ENCODE measurements at regions not wholly inside any gene's neighbourhood (a gene's known extent, or its start where the extent isn't known, plus 50 kb on each side); places are given as distances from the start of the nearest gene placed in this dataset.

DNA sequence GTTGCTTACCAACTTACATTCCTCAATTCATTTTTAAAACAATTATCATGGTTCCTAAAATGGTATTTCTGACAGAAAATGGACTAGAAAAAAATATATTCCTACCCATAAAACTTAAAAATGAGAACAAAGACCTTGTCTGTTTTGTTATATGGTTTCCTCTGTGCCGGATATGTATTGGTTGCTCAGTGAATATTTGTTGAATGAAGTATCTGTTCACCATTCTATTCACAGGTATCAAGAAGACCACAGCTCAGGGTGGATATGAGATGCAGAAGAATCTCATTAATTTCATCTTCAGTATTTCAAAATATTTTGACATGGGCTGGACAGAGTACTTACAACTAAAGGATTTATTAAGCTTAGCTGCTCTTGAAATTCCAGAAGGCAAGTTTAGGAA, 58.1 kb downstream of the TUSC7 start:
- in situ Hi-C loops (cut with MboI; ENCODE audit: low sequenced_read_pairs), result loop anchor here (25.0 kb wide), 1 partner anchor 630 kb away; no protein-coding TSS in a partner anchor

DNA sequence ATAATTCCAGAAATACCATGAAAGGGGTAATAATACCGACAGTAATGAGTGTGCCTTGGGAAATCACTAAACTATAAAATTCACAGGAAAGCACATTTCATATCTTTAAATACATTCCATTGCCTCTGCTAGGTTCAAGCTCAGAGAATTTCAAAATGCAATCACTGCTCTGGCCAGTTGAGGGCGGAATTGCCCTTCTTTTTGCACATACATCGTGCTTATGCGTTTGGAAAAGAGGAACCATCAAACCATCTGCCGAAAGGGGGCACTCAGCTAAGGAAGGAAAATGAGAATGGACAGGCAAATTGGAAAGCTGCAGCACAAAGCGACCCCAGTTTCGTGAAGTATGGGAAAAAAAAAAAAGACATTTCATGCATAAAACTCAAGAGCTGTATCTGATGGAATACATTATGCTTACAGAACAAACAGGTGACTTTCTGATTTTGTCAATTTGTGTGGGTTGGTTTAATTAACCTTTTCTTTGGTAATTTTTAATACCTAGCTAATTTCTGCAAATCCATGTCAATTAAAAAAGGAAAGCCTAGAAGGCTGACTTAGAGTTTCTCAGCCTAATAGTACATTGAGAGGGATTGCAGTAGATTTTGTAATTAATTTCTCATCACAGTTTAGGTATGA, 61.4 kb downstream of the TUSC7 start:
- in situ Hi-C loops (cut with MboI; ENCODE audit: low sequenced_read_pairs), result loop anchor here (25.0 kb wide), 1 partner anchor 634 kb away; no protein-coding TSS in a partner anchor

GRCh38 chr3:116776880-116777785, 67.6 kb downstream of the TUSC7 start:
- in situ Hi-C loops (cut with MboI; ENCODE audit: low sequenced_read_pairs), result no loop called here

DNA sequence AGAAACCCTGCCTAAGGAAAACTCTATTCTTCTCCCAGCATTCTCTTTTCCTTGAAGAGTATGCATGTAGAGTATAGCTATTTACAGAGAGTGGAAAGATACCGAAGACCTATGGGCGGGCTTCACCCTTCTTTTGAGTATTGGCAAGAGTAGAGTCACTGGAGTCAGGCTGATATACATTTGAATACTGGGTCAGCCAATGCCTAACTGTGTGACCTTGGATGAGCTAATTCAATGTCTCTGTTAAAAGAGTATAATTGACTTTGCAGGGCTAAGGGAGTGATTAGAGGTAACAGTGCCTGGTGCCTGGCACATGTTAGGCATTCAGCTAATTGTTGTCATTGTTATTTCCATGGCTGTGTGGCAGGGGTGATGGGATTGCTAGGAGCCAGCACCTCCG, 75.6 kb downstream of the TUSC7 start:
- in situ Hi-C loops (cut with MboI; ENCODE audit: low sequenced_read_pairs), result no loop called here

DNA sequence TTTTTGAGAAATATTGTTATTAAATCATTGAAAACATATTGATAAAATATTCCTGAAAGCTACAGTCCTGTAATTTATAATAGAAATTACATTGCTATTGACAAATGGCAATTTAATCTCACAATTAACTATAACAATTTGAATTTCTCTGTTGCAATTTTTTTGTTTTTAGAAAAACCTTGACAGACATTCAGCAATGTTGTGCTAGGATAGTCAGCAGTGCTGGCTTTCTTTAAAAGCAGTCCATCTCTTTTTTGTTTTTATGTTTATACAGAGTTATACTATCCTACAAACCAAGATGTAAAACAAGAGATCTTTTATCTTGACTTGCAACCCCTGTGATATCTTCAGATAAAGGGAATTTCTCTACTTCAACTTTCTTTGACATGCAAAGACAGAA, 93.1 kb downstream of the TUSC7 start:
- in situ Hi-C loops (cut with MboI; ENCODE audit: low sequenced_read_pairs), result no loop called here

DNA sequence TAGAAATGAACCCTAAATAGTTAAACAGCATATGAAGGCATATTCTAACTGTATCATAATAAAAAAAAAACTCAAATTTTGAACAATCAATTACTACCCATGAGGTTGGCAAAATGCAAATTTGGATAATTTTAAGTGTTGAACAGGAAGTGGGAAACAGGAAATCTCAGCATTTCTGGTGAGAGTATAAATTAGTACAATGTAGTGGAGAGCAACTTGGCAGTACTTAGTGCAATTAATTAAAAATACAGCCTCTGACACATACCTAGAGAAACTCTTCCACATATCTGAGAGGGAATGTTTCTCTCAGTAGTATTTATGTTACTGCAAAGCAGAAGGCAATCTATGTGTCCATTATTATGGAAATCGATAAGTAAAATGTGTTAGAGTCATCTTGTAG, 96.8 kb downstream of the TUSC7 start:
- in situ Hi-C loops (cut with MboI; ENCODE audit: low sequenced_read_pairs), result no loop called here

- in situ Hi-C loops (cut with MboI; ENCODE audit: low sequenced_read_pairs), result no loop called here
Observed at GRCh38 chr3:116808725-116809124, 99.1 kb downstream of the TUSC7 start.

DNA sequence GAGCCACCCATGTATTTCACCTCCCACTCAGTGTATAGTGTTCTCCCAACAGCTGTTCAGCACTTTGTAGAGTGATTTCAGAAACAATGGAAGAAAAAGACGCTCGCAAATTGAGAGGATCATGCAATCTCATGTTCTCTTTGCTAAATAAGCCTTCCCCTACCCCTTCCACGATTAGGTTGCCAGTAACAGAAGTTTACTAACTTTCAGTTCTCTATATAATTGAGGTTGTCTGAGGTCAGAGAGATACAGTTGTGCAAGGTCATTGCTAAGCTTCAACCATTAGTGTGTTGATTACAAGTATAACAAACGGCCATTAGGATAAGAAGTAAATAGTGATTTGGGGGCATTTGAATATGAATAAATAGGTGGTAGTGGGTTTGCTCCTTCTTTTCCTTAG, 99.6 kb downstream of the TUSC7 start:
- in situ Hi-C loops (cut with MboI; ENCODE audit: low sequenced_read_pairs), result no loop called here

DNA sequence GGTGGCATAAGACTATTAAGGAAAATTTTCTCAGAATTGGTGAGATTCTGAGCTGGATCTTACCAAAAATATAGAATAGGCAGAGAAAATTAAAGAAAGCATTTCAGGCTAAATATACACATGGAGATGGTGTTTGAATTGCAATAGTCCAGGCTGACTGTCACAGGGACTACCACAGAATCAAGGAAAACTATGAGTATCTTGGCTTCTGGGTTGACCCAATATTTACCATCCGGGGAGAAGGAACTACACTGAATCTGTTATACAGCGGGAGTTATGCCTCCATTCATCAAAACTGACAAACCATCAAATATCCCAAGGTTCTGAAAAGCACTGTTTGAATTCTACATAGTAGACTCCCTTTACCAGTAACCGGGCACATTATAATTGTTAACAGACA, 102.2 kb downstream of the TUSC7 start:
- in situ Hi-C loops (cut with MboI; ENCODE audit: low sequenced_read_pairs), result no loop called here

GRCh38 chr3:116812949-116813348, 103.4 kb downstream of the TUSC7 start:
- in situ Hi-C loops (cut with MboI; ENCODE audit: low sequenced_read_pairs), result no loop called here

DNA sequence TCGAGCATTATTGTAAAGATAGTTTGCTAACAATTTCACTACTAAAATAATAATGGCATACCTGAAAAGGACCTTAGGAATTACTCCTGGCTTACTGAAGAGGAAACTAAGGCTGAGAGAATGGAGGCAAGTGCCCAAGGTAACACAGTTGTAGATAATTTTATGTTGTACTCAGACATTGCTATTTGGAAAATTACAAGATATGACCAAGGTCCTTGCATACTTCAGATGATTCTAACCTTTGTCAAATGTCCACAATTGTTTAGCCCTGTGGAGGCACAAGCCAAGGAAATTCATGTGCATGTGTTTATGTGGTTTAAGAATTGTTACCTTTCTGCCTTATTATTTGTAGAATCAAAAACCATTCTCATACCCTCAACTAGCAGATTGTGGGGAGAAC, 105.7 kb downstream of the TUSC7 start:
- in situ Hi-C loops (cut with MboI; ENCODE audit: low sequenced_read_pairs), result no loop called here

DNA sequence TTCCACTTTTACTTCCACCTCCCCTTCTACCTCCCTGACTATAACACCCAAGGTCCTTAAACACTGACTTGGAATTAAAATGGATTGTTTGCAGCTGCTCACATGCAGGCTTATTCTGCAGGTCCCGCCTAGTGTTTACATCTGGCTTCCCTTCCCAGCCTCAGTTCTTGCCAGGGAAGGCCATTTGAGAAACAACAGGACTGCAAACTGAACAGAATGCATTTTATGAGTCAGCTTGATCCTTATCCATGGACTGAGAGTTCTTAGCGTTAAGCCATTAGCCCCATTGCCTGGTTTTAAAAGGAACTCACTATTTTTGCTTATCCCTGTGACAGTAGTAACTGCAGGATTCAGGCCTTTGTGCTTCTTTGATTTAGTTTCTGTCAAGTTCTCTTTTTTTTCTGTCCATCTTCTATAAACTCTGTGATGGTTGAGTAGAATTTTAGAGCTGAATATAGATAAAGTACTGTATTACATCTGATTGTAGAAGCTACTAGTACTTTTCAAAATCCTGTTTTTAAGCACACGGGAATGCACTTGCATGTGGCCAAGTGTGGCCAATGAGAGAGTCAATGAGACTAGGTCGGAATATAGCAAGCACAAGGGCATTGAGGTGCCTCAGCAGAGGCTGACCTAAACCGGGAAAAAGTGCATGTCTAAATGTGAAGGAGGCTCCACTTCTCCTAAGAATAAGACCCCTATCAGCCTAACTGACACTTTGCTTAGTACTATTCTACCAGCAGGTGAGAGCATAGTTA, 106.4 kb downstream of the TUSC7 start:
- in situ Hi-C loops (cut with MboI; ENCODE audit: low sequenced_read_pairs), result no loop called here

DNA sequence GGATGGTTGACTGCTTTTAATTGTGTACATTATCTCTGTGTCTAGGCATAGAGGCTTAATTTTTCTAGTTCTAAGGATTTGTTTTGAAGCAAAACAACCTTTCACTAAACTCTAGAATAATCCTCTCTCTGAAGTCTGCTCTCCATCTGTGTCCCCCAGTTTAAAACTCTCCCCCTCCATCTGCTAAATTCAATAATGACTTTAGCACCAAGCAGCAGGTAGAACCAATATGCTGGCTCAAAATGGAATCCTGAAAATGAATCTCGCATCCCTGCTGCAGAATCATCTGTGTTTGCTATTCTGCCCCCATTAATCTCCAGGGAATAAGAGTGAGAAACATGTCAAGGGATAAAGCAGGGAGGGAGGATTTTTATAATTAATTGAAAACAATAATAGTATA, 111.8 kb downstream of the TUSC7 start:
- in situ Hi-C loops (cut with MboI; ENCODE audit: low sequenced_read_pairs), result no loop called here

- in situ Hi-C loops (cut with MboI; ENCODE audit: low sequenced_read_pairs), result no loop called here
Observed at GRCh38 chr3:116824208-116824607, 114.6 kb downstream of the TUSC7 start.

- in situ Hi-C loops (cut with MboI; ENCODE audit: low sequenced_read_pairs), result no loop called here
Observed at GRCh38 chr3:116833202-116833601, 123.6 kb downstream of the TUSC7 start.

DNA sequence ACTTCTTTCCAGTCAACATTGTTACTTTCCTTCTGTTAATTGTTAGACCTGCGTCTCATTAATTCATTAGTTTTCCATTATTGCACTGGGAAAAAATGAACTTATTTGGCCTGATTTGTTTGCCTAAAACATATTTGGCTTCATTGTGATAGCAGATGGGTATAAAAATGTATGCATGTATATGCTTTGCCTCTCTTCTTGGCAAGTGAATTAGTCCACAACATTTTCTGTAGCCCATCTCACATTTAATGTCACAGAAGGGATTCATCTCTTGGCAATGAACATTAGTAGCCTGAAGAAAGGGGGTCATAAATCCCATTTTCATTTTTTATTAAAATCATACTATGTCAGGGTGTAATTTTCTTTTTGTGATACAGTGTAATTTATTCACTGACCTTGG, 125.2 kb downstream of the TUSC7 start:
- in situ Hi-C loops (cut with MboI; ENCODE audit: low sequenced_read_pairs), result no loop called here

GRCh38 chr3:116835658-116836057, 126.1 kb downstream of the TUSC7 start:
- in situ Hi-C loops (cut with MboI; ENCODE audit: low sequenced_read_pairs), result no loop called here

DNA sequence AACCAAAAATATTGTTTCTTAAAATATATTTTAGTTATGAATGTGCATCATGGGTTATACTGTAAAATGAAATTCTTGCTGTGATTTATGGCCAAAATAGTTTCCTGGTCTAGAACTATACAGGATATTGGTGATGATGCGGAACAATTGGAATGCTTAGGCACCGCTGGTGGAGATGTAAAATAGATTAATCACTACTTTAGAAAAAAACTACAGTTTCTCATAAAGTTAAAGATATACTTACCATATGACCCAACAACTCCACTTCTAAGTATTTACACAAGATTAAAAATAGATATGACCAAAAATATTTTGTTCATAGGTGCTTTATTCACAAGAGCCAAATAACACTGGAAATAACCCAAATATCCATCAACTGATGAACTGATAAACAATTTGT, 126.7 kb downstream of the TUSC7 start:
- in situ Hi-C loops (cut with MboI; ENCODE audit: low sequenced_read_pairs), result no loop called here

GRCh38 chr3:116837483-116837882, 127.9 kb downstream of the TUSC7 start:
- in situ Hi-C loops (cut with MboI; ENCODE audit: low sequenced_read_pairs), result no loop called here

- in situ Hi-C loops (cut with MboI; ENCODE audit: low sequenced_read_pairs), result no loop called here
Observed at GRCh38 chr3:116841003-116841735, 131.6 kb downstream of the TUSC7 start.
